ENCODE measurements at regions not wholly inside any gene's neighbourhood (a gene's known extent, or its start where the extent isn't known, plus 50 kb on each side); places are given as distances from the start of the nearest gene placed in this dataset.

GRCh38 chr2:120520929-120521912 lies 175.3 kb downstream of the INHBB start:
- no peak for FAIRE-seq

GRCh38 chr2:120522151-120522751 lies 176.3 kb downstream of the INHBB start:
- FAIRE-seq = no peak

GRCh38 chr2:120523766-120524165 lies 177.8 kb downstream of the INHBB start:
- no peak for FAIRE-seq

- no peak for FAIRE-seq
Observed at GRCh38 chr2:120524174-120524573, 178.2 kb downstream of the INHBB start.

GRCh38 chr2:120525056-120526046 lies 179.4 kb downstream of the INHBB start:
- FAIRE-seq = no peak

GRCh38 chr2:120526047-120526562 lies 180.2 kb downstream of the INHBB start:
- no peak for FAIRE-seq

- no peak for FAIRE-seq
Observed at GRCh38 chr2:120526997-120527945, 181.3 kb downstream of the INHBB start.

- FAIRE-seq = no peak
Observed at GRCh38 chr2:120528051-120528692, 182.2 kb downstream of the INHBB start.

GRCh38 chr2:120528693-120529076 lies 182.7 kb downstream of the INHBB start:
- FAIRE-seq = no peak

GRCh38 chr2:120530781-120531180 lies 184.8 kb downstream of the INHBB start:
- FAIRE-seq = no peak

GRCh38 chr2:120531365-120531764 lies 185.4 kb downstream of the INHBB start:
- no peak for FAIRE-seq

GRCh38 chr2:120531863-120532600 lies 186.1 kb downstream of the INHBB start:
- FAIRE-seq = no peak

- FAIRE-seq = no peak
Observed at GRCh38 chr2:120533625-120534024, 187.7 kb downstream of the INHBB start.

- no peak for FAIRE-seq
Observed at GRCh38 chr2:120534457-120534856, 188.5 kb downstream of the INHBB start.

- FAIRE-seq = no peak
Observed at GRCh38 chr2:120535081-120535480, 189.1 kb downstream of the INHBB start.

GRCh38 chr2:120536141-120536540 lies 190.2 kb downstream of the INHBB start:
- FAIRE-seq = no peak

GRCh38 chr2:120538691-120539423 lies 192.9 kb downstream of the INHBB start:
- FAIRE-seq = no peak

- no peak for FAIRE-seq
Observed at GRCh38 chr2:120539424-120539936, 193.5 kb downstream of the INHBB start.
